Superior temporal gyrus (tissue), 1 donor: ENCODE measurements at regions not wholly inside any gene's neighbourhood (a gene's known extent, or its start where the extent isn't known, plus 50 kb on each side); places are given as distances from the start of the nearest gene placed in this dataset.

Experiments used
- DNase-seq: peaks from one replicate; pipeline ENCODE4 v3.0.0-alpha.2; 2016; ENCODE audit errors: extremely low spot score

DNA sequence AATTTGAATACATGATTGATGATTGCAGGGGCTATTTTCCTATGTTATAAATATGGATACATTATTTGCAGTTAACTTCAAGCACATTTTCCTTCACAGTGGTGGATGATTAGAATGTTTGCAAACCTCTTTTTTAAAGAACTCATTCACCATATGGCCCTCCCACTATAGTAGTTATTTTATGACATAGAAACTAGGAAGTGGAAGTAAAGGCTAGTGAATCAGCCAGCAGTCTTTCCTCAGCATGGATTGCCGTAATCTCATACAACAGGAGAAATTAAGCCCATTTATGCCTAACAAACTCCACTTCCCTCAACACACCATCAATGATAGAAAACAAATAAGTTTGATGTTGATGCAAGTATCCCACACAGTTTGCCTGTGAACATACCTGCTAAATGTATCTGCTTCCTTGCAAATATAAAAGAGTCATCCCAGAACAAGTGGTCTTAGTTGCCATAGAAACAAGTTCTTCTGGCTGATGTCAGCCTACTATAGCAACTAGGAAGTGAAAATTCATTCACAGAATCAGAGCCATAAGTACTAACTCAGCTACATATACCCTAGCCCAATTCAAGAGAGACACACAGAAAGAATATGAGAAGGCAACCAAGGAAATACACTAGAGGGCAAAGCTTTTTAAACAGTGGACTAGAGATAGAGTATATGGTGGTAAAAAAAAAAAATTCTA, 100.9 kb upstream of the RADX start:
- no peak for DNase-seq
